SK-N-SH treated with all-trans-retinoic acid at 6 μM for 48 hours (cell line): ENCODE measurements at regions not wholly inside any gene's neighbourhood (a gene's known extent, or its start where the extent isn't known, plus 50 kb on each side); places are given as distances from the start of the nearest gene placed in this dataset.

Experiments used
- OSR1 ChIP-seq: fragments of 250-450 bp; sonication (Bioruptor Pico); IDR thresholded peaks from 2 replicates; pipeline ENCODE4 v1.8.0; 2022; ENCODE audit warnings: moderate library complexity, mild to moderate bottlenecking, inconsistent platforms
- PATZ1 ChIP-seq: fragments of 250-450 bp; sonication (Bioruptor Pico); IDR thresholded peaks from 2 replicates; pipeline ENCODE4 v1.8.0; 2020; ENCODE audit warnings: mild to moderate bottlenecking, moderate library complexity, borderline replicate concordance
- ZC3H10 ChIP-seq: fragments of 250-450 bp; sonication (Bioruptor Pico); IDR thresholded peaks from 2 replicates; pipeline ENCODE4 v1.5.1; 2021; ENCODE audit warnings: mild to moderate bottlenecking, moderate library complexity
- ZNF70 ChIP-seq: fragments of 450-650 bp; formaldehyde crosslinking; IDR thresholded peaks from 2 replicates; pipeline ENCODE4 v1.5.0; 2020; ENCODE audit warnings: mild to moderate bottlenecking, moderate library complexity
- ZNF8 ChIP-seq: fragments of 450-650 bp; formaldehyde crosslinking; IDR thresholded peaks from 2 replicates; pipeline ENCODE4 v1.5.0; 2020; ENCODE audit warnings: mild to moderate bottlenecking, moderate library complexity

DNA sequence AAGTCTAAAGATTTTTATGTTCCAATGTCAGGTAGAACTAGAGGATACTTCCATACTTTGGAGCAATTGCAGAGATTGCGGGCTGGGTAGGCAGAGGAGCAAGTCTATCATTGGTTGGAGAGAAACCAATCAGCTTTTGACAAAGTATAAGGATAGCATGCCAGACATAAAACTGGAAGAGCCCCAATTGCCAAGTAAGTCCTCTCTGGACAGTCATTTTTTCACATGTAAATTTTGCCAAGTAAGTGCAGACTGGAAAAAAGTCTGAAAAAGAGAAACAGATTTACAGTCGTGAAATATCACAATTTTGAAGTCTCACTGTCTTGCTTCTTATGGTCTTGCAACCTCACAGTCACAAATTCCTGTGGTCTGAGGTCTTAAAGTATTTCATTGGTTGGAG, 131.4 kb upstream of the C21orf91 start:
- TF ChIP-seq OSR1 (CRISPR knock-in tag) (no peak), PATZ1 (no peak), ZNF70 (CRISPR knock-in tag) (no peak), ZC3H10 (CRISPR knock-in tag) (no peak), ZNF8 (CRISPR knock-in tag) (no peak)
